H1 (cell line): ENCODE measurements at regions not wholly inside any gene's neighbourhood (a gene's known extent, or its start where the extent isn't known, plus 50 kb on each side); places are given as distances from the start of the nearest gene placed in this dataset.

Source experiments
- HDAC2 ChIP-seq, 2 experiments: fragments of 300-600 bp in 1 of 2; sonication (generic) in 1 of 2; IDR thresholded peaks; 2 replicates each; pipeline ENCODE4 v1.6.1; 2011 to 2012; ENCODE audit warnings: low read depth in 2 of 2, low read length in 2 of 2, mild to moderate bottlenecking in 2 of 2, moderate library complexity in 2 of 2, borderline replicate concordance in 1 of 2, inconsistent platforms in 1 of 2
- SIRT6 ChIP-seq: IDR thresholded peaks from one replicate; pipeline ENCODE4 v1.7.1; 2012; ENCODE audit warnings: low read length, inconsistent platforms

GRCh38 chr6:130699742-130700141, 127.5 kb upstream of the SMLR1 start (continued):
- TF ChIP-seq HDAC2 (IDR thresholded peaks at IDR 0.05; ENCODE audit: borderline replicate concordance in 1 of 2, low read depth in 2 of 2, low read length in 2 of 2) (no peak), SIRT6 (no peak)
- TF ChIP-seq, all 59 proteins: peak for 0
